ENCODE measurements at regions not wholly inside any gene's neighbourhood (a gene's known extent, or its start where the extent isn't known, plus 50 kb on each side); places are given as distances from the start of the nearest gene placed in this dataset.
"Not testable (repeated sequence)": the region's sequence is repeated elsewhere in the genome, so short reads cannot be mapped to it uniquely, and the experiment has no call there.

DNA sequence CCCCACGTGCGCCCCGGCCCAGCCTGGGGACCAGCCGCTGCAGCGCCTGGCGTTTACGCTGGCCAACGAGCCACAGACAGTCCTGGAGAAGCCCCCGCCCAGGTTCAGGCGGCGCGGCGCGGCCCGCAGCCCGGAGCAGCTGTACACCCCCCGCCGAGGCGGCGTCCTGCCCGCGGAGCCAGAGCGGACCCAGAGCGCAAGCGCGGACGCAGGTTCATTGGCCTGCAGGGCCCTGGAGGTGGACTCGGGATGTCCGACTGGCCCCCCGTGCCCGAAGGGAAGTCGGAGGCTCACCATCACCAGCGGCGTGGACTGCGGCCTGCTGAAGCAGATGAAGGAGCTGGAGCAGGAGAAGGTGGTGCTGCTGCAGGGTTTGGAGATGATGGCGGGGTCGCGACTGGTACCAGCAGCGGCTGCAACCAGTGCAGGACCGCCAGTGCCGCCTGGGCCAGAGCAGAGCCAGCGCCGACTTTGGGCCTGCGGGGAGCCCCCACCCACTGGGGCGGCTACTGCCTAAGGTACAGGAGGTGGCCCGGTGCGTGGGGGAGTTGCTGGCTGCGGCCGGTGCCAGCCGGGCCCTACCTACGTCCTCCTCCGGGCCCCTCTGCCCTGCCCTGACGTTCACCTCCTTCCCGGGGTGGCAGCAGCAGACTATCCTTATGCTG, 72.0 kb upstream of the KCTD7 start:
- TF ChIP-seq, protein P1, sequence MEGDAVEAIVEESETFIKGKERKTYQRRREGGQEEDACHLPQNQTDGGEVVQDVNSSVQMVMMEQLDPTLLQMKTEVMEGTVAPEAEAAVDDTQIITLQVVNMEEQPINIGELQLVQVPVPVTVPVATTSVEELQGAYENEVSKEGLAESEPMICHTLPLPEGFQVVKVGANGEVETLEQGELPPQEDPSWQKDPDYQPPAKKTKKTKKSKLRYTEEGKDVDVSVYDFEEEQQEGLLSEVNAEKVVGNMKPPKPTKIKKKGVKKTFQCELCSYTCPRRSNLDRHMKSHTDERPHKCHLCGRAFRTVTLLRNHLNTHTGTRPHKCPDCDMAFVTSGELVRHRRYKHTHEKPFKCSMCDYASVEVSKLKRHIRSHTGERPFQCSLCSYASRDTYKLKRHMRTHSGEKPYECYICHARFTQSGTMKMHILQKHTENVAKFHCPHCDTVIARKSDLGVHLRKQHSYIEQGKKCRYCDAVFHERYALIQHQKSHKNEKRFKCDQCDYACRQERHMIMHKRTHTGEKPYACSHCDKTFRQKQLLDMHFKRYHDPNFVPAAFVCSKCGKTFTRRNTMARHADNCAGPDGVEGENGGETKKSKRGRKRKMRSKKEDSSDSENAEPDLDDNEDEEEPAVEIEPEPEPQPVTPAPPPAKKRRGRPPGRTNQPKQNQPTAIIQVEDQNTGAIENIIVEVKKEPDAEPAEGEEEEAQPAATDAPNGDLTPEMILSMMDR (IDR thresholded peaks at IDR 0.05; ENCODE audit: borderline replicate concordance, insufficient read depth, low read depth, low read length), result no peak
- no peak overlapping the region for H3K4me3 ChIP-seq (ENCODE audit: low read depth, low read length)

DNA sequence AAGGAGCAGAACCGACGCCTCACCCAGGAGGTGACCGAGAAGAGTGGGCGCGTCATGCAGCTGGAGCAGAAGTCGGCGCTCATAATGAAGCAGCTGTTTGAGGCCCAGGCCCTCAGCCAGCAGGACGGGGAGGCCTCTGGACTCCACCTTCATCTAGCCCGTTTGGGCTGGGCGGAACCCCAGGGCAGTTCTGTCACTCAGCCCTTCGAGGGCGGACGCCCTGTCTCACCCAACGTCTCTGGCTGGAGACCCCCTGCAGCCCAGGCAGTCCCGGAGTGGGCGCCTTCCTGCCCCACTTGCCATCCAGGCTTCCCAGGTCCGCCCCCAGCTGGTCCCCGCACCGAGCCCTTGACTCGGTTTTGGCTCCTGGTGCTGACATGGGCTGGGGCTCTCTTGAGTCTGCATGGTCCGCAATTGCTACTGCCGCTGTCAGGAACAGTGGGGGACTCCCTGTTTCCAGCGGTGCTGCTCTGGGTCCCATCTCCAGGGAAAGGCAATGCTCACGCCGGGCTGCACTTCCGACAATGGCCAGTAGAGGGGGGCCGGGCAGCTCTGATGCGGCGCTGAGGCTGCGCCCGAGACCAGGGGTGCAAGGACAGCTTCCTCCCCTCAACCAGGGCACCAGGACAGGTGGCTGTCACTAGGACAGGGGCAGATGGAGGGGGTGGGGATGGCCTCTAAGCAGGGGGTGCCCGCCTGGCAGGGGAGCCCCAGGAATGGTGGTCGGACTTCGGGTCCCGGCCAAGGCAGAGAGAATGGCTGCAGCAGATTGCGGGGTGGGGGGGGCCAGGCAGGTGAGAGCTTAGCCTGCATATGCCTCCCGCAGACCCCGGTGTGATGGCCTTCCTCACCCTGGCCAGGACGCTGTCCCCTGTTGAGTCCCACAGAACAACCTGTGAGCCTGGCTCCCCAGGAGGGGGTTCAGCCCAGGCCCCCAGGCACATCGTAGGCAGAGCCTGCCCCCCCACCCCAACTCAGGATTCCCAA, 71.2 kb upstream of the KCTD7 start:
- no peak overlapping the region for H3K4me3 ChIP-seq (ENCODE audit: low read depth, low read length)
- TF ChIP-seq, protein P1 (IDR thresholded peaks at IDR 0.05; ENCODE audit: borderline replicate concordance, insufficient read depth, low read depth, low read length), result peak; percentile 98

DNA sequence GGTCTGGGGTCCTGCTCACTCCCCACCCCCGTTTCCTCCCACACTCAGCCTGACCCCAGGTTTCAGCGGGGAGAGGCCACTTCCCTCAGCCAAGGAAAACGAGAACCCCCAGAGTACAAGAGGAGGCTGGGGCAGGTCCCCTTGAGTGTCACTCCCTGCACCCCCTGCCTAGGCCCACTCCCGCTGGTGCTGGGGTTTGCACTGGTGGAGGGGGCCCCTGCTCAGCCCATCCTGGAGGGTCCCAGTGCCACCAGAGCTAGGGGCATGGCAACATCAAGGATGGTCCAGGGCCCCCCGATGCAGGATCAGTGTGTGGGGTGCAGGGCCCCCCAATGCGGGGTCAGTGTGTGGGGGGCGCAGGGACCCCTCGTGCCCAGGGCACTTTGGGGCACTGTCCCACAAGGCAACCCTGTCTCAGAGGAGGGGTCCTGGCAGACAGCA, 70.5 kb upstream of the KCTD7 start:
- TF ChIP-seq, protein P1 (IDR thresholded peaks at IDR 0.05; ENCODE audit: borderline replicate concordance, insufficient read depth, low read depth, low read length), result no peak
- H3K4me3 ChIP-seq (ENCODE audit: low read depth, low read length), result no peak overlapping the region

DNA sequence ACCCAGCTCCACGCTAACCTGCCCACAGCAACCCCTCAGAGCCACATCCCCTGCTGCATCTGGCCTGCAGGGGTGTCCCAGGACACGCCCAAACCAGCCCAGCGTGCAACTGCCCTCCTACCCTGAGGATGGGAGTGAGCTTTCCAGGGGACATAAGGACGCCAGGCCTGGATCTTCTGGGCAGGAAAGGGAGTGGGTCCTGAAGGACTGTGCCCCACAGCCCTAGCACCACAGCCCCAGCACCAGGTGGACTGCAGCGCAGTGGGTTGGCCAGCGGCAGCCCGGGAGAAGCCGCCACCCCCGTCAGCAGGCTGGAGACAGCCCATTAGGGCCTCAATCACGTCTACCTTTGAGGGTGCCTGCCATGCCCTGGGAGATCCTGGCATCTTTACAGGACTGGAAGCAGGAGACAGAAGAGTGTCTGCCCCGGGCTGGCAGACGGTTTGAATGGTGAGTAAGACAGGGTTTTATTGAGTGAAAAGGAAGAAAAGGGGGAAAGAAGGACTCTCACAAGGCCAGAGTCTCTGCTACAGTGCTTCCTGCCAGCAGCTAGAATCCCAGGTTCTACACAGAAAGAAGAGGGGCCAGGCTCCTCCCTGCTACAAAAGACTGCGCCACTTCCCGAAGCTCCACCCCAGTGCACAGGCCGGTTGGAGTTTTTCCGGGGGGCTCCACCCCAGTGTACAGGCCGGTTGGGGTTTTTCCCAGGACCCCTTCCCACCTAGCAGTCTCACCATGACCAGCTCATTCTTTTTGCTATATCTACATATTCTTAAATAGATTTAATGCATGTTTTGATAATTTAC, 69.8 kb upstream of the KCTD7 start:
- TF ChIP-seq, protein P1 (IDR thresholded peaks at IDR 0.05; ENCODE audit: borderline replicate concordance, insufficient read depth, low read depth, low read length), result no peak
- H3K4me3 ChIP-seq (ENCODE audit: low read depth, low read length), result no peak overlapping the region

DNA sequence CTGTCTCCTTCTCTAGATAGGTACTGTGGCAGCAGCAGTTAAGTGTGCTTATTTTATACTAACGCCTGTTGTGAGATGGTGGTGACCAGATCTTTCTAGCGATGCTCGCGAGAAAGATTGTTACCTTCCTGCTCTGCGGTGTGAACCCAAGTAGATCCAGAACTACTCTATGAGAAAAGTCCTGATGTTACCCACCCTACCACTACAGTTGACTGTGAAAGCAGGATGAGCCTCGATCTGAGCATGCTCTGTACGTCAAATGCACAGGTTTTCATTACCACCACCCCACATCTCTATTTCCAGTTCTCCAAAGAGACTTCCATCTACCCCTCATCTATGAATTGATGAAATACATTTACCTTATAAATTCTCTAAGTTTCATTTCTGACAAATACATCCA, 64.6 kb upstream of the KCTD7 start:
- H3K4me3 ChIP-seq (ENCODE audit: low read depth, low read length), result no peak overlapping the region
- TF ChIP-seq, protein P1 (IDR thresholded peaks at IDR 0.05; ENCODE audit: borderline replicate concordance, insufficient read depth, low read depth, low read length), result no peak

DNA sequence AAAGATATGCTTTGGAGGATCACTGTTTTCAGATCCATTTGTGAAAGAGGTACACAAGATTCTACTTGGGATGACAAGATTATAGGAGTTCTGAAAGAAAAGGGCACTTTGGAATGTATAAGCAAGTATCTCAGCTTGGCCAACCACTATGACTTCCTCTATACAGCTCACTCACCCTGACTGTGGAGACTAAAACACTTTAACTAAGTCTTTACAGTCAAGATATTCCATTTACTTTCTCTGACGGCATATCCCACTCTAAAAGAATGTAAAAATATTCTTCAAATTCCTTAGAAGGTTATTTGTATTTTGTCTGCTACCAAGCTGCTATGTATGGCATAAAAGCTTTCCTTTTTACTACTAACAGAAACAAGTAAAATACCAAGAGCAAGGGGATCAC, 58.5 kb upstream of the KCTD7 start:
- not testable (repeated sequence) for H3K4me3 ChIP-seq (ENCODE audit: low read depth, low read length)

DNA sequence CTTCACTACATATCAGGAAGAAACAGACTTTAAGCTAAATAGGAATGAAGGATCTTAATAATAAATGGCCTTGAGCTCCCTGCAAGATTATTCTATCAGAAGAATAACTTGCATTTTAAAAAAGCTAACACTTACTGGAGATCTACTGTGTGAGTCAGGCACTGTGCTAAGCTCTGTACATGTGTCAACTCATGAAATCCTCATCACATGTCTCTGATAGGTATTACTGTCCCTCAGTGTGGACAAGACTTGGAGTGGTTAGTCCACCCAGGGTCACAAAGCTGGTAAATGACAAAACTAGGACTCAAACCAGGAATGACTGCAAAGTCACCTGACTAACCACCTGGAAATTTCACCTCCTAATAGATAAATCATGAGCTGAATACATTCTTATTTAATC, 57.1 kb upstream of the KCTD7 start:
- no peak overlapping the region for H3K4me3 ChIP-seq (ENCODE audit: low read depth, low read length)
- TF ChIP-seq, protein P1 (IDR thresholded peaks at IDR 0.05; ENCODE audit: borderline replicate concordance, insufficient read depth, low read depth, low read length), result no peak

DNA sequence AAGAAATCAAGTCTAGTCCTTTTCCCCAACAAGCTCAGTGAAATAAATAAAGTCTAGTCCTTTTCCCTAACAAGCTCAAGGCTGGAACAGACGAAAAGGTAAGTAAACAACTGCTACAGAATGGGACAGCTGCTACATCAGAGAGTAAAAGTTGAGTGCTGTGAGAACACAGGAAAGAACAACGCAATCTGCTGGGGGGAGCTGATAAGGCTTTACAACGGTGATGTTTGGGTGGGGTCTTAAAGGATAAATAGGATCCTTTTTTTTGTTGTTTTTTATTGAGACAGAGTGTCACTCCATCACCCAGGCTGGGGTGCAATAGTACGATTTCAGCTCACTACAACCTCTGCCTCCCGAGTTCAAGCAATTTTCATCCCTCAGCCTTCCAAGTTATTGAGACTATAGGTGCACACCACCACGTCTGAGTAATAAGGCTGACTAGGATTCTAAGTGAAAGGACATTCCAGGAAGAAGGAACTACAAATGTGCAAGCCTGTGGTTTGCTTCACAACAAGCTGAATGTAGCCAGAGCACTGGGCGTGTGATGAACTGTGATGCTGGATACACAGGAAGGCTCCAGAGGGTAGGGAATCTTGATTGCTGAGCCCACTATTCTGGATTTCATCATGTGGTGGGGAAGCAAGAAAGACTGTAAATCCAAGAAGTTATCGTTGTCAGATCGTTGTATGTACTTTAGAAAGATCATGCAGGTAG, 54.7 kb upstream of the KCTD7 start:
- not testable (repeated sequence) for H3K4me3 ChIP-seq (ENCODE audit: low read depth, low read length)

DNA sequence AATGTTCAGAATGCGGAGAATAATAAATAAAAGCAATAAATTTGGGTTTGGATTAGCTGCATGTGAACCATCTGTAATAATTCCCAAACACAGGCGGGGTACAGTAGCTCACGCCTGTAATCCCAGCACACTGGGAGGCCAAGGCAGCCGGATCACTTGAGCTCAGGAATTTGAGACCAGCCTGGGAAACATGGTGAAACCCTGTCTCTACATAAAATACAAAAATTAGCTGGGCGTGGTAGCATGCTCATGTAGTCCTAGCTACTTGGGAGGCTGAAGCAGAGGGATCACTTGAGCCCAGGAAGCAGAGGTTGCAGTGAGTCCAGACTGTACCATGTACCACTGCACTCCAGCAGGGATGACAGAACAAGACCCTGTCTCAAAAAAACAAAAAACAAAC, 53.9 kb upstream of the KCTD7 start:
- not testable (repeated sequence) for H3K4me3 ChIP-seq (ENCODE audit: low read depth, low read length)

Measured in GM12875 (cell line).